Neural cell (in vitro differentiated cells): ENCODE measurements at regions not wholly inside any gene's neighbourhood (a gene's known extent, or its start where the extent isn't known, plus 50 kb on each side); places are given as distances from the start of the nearest gene placed in this dataset.

ENCODE experiments used
- H2AFZ ChIP-seq: fragments of 200-600, 300-800 bp; sonication (generic), shearing (Covaris generic); 2 replicates; pipeline ENCODE4 v1.6.0; 2014; ENCODE audit warnings: low read depth, mild to moderate bottlenecking, antibody characterized with exemption, low read length, moderate library complexity
- H3F3A ChIP-seq: fragments of 200-600 bp; shearing (Covaris generic); 2 replicates; pipeline ENCODE4 v1.6.1; 2016; ENCODE audit warnings: mild to moderate bottlenecking, moderate library complexity, mixed read lengths, antibody characterized with exemption, low read length; ENCODE audit not compliant: insufficient read depth, poor library complexity, severe bottlenecking
- H3K27ac ChIP-seq: fragments of 200-600, 300-800 bp; sonication (generic), shearing (Covaris generic); 2 replicates; pipeline ENCODE4 v1.5.1; 2014; ENCODE audit warnings: mild to moderate bottlenecking, low read length, moderate library complexity
- H3K27me3 ChIP-seq: fragments of 300-800, 200-600 bp; sonication (generic), shearing (Covaris generic); 2 replicates; pipeline ENCODE4 v1.6.0; 2014; ENCODE audit warnings: mild to moderate bottlenecking, low read depth, low read length, moderate library complexity; ENCODE audit not compliant: insufficient read depth
- H3K36me3 ChIP-seq: fragments of 300-800, 200-600 bp; sonication (generic), shearing (Covaris generic); 2 replicates; pipeline ENCODE4 v1.5.1; 2014; ENCODE audit warnings: mild to moderate bottlenecking, antibody characterized with exemption, low read length, moderate library complexity; ENCODE audit not compliant: insufficient read depth
- H3K4me2 ChIP-seq: fragments of 300-800, 200-600 bp; sonication (generic), shearing (Covaris generic); 2 replicates; pipeline ENCODE4 v1.6.0; 2014; ENCODE audit warnings: mild to moderate bottlenecking, low read length
- H3K4me3 ChIP-seq: fragments of 300-800, 200-600 bp; sonication (generic), shearing (Covaris generic); 2 replicates; pipeline ENCODE4 v1.5.1; 2014; ENCODE audit warnings: mild to moderate bottlenecking, low read length, moderate library complexity
- H3K79me2 ChIP-seq: fragments of 200-600 bp; shearing (Covaris generic); replicated peaks from 2 replicates; pipeline ENCODE4 v1.6.0; 2014; ENCODE audit warnings: mild to moderate bottlenecking, low read length, moderate library complexity; ENCODE audit not compliant: insufficient read depth
- H3K9ac ChIP-seq: fragments of 300-800, 200-600 bp; sonication (generic), shearing (Covaris generic); 2 replicates; pipeline ENCODE4 v1.6.1; 2016; ENCODE audit warnings: mild to moderate bottlenecking, low read length, mixed read lengths
- H3K9me2 ChIP-seq: fragments of 200-600 bp; shearing (Covaris generic); 2 replicates; pipeline ENCODE4 v1.6.1; 2016; ENCODE audit warnings: mild to moderate bottlenecking, low read length, mixed read lengths; ENCODE audit not compliant: insufficient read depth
- H3K9me3 ChIP-seq: fragments of 200-600, 300-800 bp; sonication (generic), shearing (Covaris generic); 2 replicates; pipeline ENCODE4 v1.6.1; 2016; ENCODE audit warnings: mild to moderate bottlenecking, mixed run types, low read length, moderate library complexity, mixed read lengths
- H4K20me1 ChIP-seq: fragments of 200-600 bp; shearing (Covaris generic); 2 replicates; pipeline ENCODE4 v1.6.1; 2016; ENCODE audit warnings: mild to moderate bottlenecking, mixed run types; ENCODE audit not compliant: insufficient read depth
- EP300 ChIP-seq: fragments of 450-650 bp; conservative IDR thresholded peaks from 2 replicates; pipeline ENCODE4 v1.6.1; 2014; ENCODE audit warnings: antibody characterized with exemption, mild to moderate bottlenecking, moderate library complexity; ENCODE audit not compliant: poor library complexity, severe bottlenecking
- EZH2 ChIP-seq: fragments of 200-600, 300-800 bp; shearing (Covaris generic), sonication (generic); IDR thresholded peaks from 2 replicates; pipeline ENCODE4 v1.6.1; 2014; ENCODE audit warnings: antibody characterized with exemption, low read length, borderline replicate concordance, mild to moderate bottlenecking; ENCODE audit not compliant: insufficient read depth, poor library complexity, severe bottlenecking
- MXI1 ChIP-seq: fragments of 450-650 bp; conservative IDR thresholded peaks from 2 replicates; pipeline ENCODE4 v1.6.1; 2014; ENCODE audit warnings: antibody characterized with exemption, mild to moderate bottlenecking; ENCODE audit not compliant: poor library complexity, severe bottlenecking
- POLR2AphosphoS5 ChIP-seq: IDR thresholded peaks from 2 replicates; pipeline ENCODE4 v1.6.1; 2012
- RAD21 ChIP-seq: fragments of 450-650 bp; conservative IDR thresholded peaks from 2 replicates; pipeline ENCODE4 v1.6.1; 2014; ENCODE audit warnings: antibody characterized with exemption, mild to moderate bottlenecking, moderate library complexity
- SMC3 ChIP-seq: fragments of 450-650 bp; conservative IDR thresholded peaks from 2 replicates; pipeline ENCODE4 v1.6.1; 2014; ENCODE audit warnings: antibody characterized with exemption, mild to moderate bottlenecking, moderate library complexity; ENCODE audit not compliant: poor library complexity
- TAF1 ChIP-seq: IDR thresholded peaks from 2 replicates; pipeline ENCODE4 v1.6.1; 2012; ENCODE audit warnings: low read depth
- TF ChIP-seq, protein P1 (sequence below): IDR thresholded peaks from 2 replicates; pipeline ENCODE4 v1.6.1; 2012; ENCODE audit warnings: borderline replicate concordance
- TF ChIP-seq, protein P2 (sequence below): fragments of 450-650 bp; IDR thresholded peaks from 2 replicates; pipeline ENCODE4 v1.5.1; 2014; ENCODE audit warnings: antibody characterized with exemption, mild to moderate bottlenecking, moderate library complexity; ENCODE audit not compliant: poor library complexity, severe bottlenecking

DNA sequence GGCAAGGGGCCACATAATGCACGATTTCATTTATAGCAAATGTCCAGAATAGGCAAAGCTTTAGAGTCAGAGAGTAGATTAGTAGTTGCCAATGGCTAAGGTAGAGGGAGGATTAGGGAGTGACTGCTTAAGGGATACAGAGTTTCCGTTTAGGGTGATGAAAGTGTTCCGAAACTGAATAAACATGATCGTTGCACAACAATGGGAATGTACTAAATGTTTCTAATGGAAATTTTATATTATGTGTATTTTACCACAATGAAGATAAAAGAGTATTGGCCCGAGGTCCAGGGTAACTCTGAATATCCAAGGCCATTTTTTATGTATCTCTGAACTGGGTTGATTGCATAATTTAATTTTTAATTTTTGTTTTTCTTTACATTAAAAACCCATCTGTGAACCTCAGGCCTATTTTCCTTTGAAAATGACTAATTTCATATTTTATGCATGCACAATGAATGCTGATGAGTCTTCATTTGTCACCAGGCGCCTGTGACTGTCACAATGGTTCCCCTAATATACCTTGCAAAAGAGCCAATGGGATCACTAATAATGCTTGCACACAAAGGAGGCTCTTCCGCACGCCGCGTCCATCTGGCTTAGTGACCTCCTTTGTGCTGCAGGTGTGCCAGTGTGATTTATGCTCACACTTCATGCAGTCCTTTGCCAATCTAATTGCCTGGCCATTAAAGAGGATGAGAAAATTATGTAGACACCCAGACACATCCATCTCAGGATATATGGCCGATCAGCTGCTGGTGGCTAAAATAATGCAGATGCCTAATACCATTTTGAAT is 612.5 kb downstream of the CDH26 start:
- H3K9ac ChIP-seq = no peak overlapping the region
- no peaks in the 10 kb centered on the region for H3K9me3 ChIP-seq
- H3K36me3 ChIP-seq = no peaks in the 10 kb centered on the region
- H3K9me2 ChIP-seq = no peaks in the 10 kb centered on the region
- H3K4me2 ChIP-seq = no peak overlapping the region
- H3K27me3 ChIP-seq = no peaks in the 10 kb centered on the region
- no peak overlapping the region for H3K27ac ChIP-seq
- no peak overlapping the region for H2AFZ ChIP-seq
- H3K79me2 ChIP-seq = no peaks in the 10 kb centered on the region
- no peak overlapping the region for H3K4me3 ChIP-seq
- TF ChIP-seq, protein P1, sequence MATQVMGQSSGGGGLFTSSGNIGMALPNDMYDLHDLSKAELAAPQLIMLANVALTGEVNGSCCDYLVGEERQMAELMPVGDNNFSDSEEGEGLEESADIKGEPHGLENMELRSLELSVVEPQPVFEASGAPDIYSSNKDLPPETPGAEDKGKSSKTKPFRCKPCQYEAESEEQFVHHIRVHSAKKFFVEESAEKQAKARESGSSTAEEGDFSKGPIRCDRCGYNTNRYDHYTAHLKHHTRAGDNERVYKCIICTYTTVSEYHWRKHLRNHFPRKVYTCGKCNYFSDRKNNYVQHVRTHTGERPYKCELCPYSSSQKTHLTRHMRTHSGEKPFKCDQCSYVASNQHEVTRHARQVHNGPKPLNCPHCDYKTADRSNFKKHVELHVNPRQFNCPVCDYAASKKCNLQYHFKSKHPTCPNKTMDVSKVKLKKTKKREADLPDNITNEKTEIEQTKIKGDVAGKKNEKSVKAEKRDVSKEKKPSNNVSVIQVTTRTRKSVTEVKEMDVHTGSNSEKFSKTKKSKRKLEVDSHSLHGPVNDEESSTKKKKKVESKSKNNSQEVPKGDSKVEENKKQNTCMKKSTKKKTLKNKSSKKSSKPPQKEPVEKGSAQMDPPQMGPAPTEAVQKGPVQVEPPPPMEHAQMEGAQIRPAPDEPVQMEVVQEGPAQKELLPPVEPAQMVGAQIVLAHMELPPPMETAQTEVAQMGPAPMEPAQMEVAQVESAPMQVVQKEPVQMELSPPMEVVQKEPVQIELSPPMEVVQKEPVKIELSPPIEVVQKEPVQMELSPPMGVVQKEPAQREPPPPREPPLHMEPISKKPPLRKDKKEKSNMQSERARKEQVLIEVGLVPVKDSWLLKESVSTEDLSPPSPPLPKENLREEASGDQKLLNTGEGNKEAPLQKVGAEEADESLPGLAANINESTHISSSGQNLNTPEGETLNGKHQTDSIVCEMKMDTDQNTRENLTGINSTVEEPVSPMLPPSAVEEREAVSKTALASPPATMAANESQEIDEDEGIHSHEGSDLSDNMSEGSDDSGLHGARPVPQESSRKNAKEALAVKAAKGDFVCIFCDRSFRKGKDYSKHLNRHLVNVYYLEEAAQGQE = no peak
- TF ChIP-seq POLR2AphosphoS5 = no peak
- no peak for TF ChIP-seq TAF1
- no peak for TF ChIP-seq EZH2
- TF ChIP-seq SMC3 = no peak
- TF ChIP-seq EP300 = no peak
- H4K20me1 ChIP-seq = no peaks in the 10 kb centered on the region
- H3F3A ChIP-seq = no peaks in the 10 kb centered on the region

DNA sequence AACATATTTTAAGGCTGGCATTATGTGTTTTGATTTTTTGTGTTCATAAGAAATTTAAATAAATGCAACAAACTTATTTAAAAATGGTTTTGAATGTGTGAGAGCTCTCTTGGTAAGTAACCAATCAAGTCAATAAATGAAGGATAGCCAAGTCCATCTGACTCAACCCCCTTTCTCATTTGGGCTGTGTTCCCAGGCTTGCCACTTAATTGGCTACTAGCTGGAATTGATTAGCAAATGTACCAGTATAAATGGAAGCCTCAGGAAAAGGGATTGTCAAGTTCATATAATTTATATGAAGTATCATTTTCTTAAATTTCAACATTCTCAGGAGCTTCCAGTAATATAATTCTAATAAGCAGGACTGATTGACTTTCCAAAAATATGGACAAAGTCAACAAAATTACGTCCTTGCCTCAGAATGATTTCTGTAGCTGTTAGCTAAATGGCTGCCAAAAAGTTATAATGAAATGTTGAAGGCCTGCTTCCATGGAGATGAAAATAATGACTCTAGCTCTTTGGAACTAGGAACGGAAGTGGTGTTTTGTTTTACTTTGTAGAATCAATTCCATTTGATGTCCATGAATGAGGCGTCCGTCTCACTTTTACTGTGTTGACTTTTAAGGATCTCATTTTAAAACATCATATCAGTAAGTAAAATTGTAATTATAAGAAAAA is 614.9 kb downstream of the CDH26 start:
- H4K20me1 ChIP-seq = no peaks in the 10 kb centered on the region
- H3F3A ChIP-seq = no peaks in the 10 kb centered on the region
- no peaks in the 10 kb centered on the region for H3K36me3 ChIP-seq
- no peak overlapping the region for H3K4me3 ChIP-seq
- no peak overlapping the region for H2AFZ ChIP-seq
- no peaks in the 10 kb centered on the region for H3K79me2 ChIP-seq
- H3K27ac ChIP-seq = no peak overlapping the region
- no peak overlapping the region for H3K4me2 ChIP-seq
- no peaks in the 10 kb centered on the region for H3K9me2 ChIP-seq
- TF ChIP-seq RAD21 = no peak
- TF ChIP-seq, protein P2, sequence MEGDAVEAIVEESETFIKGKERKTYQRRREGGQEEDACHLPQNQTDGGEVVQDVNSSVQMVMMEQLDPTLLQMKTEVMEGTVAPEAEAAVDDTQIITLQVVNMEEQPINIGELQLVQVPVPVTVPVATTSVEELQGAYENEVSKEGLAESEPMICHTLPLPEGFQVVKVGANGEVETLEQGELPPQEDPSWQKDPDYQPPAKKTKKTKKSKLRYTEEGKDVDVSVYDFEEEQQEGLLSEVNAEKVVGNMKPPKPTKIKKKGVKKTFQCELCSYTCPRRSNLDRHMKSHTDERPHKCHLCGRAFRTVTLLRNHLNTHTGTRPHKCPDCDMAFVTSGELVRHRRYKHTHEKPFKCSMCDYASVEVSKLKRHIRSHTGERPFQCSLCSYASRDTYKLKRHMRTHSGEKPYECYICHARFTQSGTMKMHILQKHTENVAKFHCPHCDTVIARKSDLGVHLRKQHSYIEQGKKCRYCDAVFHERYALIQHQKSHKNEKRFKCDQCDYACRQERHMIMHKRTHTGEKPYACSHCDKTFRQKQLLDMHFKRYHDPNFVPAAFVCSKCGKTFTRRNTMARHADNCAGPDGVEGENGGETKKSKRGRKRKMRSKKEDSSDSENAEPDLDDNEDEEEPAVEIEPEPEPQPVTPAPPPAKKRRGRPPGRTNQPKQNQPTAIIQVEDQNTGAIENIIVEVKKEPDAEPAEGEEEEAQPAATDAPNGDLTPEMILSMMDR = no peak
- TF ChIP-seq, protein P1 = no peak
- TF ChIP-seq TAF1 = no peak
- TF ChIP-seq EZH2 = no peak
- no peak for TF ChIP-seq EP300
- no peak for TF ChIP-seq MXI1
- TF ChIP-seq POLR2AphosphoS5 = no peak
- TF ChIP-seq SMC3 = no peak
- H3K27me3 ChIP-seq = no peaks in the 10 kb centered on the region
- H3K9me3 ChIP-seq = no peaks in the 10 kb centered on the region
- H3K9ac ChIP-seq = no peak overlapping the region
